Body of pancreas (tissue), 4 donors: ENCODE measurements at regions not wholly inside any gene's neighbourhood (a gene's known extent, or its start where the extent isn't known, plus 50 kb on each side); places are given as distances from the start of the nearest gene placed in this dataset.

Experiments used
- ATAC-seq: fragments of 150-250 bp; one replicate; pipeline ENCODE4 v1.9.1; 2016
- DNase-seq, 4 donors: peaks; one replicate each; pipeline ENCODE4 v3.0.0-alpha.2; 2019
- H3K27ac ChIP-seq, 4 donors: fragments of 200-600 bp; sonication (generic); 1 replicate in 3 of 4; 2 replicates in 1 of 4; pipeline versions ENCODE4 v1.5.1 to v1.6.1; 2016 to 2019; ENCODE audit warnings: mild to moderate bottlenecking in 1 of 4, mixed read lengths in 1 of 4, moderate library complexity in 1 of 4
- H3K27me3 ChIP-seq, 2 donors: fragments of 200-600 bp; sonication (generic); one replicate each; pipeline ENCODE4 v1.6.0; 2016; ENCODE audit warnings: mild to moderate bottlenecking in 1 of 2
- H3K36me3 ChIP-seq, 2 donors: fragments of 200-600 bp; sonication (generic); replicated peaks in 1 of 2; 2 replicates each; pipeline ENCODE4 v1.5.1; 2016; ENCODE audit warnings: low read depth in 2 of 2; ENCODE audit not compliant: insufficient read depth in 1 of 2
- H3K4me1 ChIP-seq: fragments of 200-600 bp; sonication (generic); one replicate; pipeline ENCODE4 v1.6.0; 2016
- H3K4me3 ChIP-seq, 2 donors: fragments of 200-600 bp; sonication (generic); 1 replicate in 1 of 2; 2 replicates in 1 of 2; pipeline ENCODE4 v1.5.1; 2016 to 2019
- H3K9me3 ChIP-seq, 3 donors: fragments of 200-600 bp; sonication (generic); 1 replicate in 2 of 3; 2 replicates in 1 of 3; pipeline ENCODE4 v1.5.1; 2016
- CTCF ChIP-seq, 7 experiments: fragments of 450-650 bp in 4 of 7; fragments of 200-600 bp in 3 of 7; sonication (generic) in 3 of 7; IDR thresholded peaks; one replicate each; pipeline ENCODE4 v1.5.1; 2016 to 2019; ENCODE audit warnings: antibody characterized with exemption in 7 of 7
- POLR2A ChIP-seq, 3 donors: fragments of 450-650 bp; IDR thresholded peaks; one replicate each; pipeline ENCODE4 v1.6.1; 2016; ENCODE audit warnings: antibody characterized with exemption in 3 of 3, mild to moderate bottlenecking in 2 of 3
- WGBS, 2 donors: methylation state at CpG; one replicate each; pipeline ENCODE4 v1.1.5; 2017; 5-methylcytosine and 5-hydroxymethylcytosine counted together
- intact Hi-C: fragments of 100-400 bp; cut with DNase I; formaldehyde crosslinking; loops from one replicate; pipeline ENCODE4 v1.15.1; 2023

- peak overlapping the region in 3 of 4 donors; percentile 0 to 93 (median 44) for H3K27ac ChIP-seq
- peaks cover 68% of the 10 kb centered on the region for H3K4me1 ChIP-seq
- no peak overlapping the region for H3K4me3 ChIP-seq
- WGBS, 2 donors = 65 to 67% methylated on average over 24 of the region's 24 CpGs
- no peaks in the 10 kb centered on the region for H3K9me3 ChIP-seq
- no peak for ATAC-seq
- TF ChIP-seq POLR2A (IDR thresholded peaks at IDR 0.05) (peak in 1 of 3 donors; percentile 13), CTCF (IDR thresholded peaks at IDR 0.05) (no peak)
- intact Hi-C loops = no loop called here
- H3K27me3 ChIP-seq = no peaks in the 10 kb centered on the region
- H3K36me3 ChIP-seq = no peaks in the 10 kb centered on the region
- peak in 3 of 4 donors; percentile 43 to 62 (median 43) for DNase-seq
Measured at GRCh38 chr17:77282524-77283515, 142.1 kb downstream of the SEC14L1 start.

- TF ChIP-seq CTCF (IDR thresholded peaks at IDR 0.05) (no peak), POLR2A (IDR thresholded peaks at IDR 0.05) (no peak)
- DNase-seq (no peak), ATAC-seq (no peak)
- 93% methylated on average over 14 of the region's 14 CpGs for WGBS, 2 donors
- Histone ChIP-seq H3K9me3 (no peaks in the 10 kb centered on the region), H3K36me3 (no peaks in the 10 kb centered on the region), H3K27ac (peak overlapping the region in 2 of 4 donors; percentile 44 to 93), H3K4me3 (no peak overlapping the region), H3K4me1 (peaks cover 81% of the 10 kb centered on the region), H3K27me3 (no peaks in the 10 kb centered on the region)
- intact Hi-C loops = no loop called here
Measured at GRCh38 chr17:77284023-77284617, 143.4 kb downstream of the SEC14L1 start.

DNA sequence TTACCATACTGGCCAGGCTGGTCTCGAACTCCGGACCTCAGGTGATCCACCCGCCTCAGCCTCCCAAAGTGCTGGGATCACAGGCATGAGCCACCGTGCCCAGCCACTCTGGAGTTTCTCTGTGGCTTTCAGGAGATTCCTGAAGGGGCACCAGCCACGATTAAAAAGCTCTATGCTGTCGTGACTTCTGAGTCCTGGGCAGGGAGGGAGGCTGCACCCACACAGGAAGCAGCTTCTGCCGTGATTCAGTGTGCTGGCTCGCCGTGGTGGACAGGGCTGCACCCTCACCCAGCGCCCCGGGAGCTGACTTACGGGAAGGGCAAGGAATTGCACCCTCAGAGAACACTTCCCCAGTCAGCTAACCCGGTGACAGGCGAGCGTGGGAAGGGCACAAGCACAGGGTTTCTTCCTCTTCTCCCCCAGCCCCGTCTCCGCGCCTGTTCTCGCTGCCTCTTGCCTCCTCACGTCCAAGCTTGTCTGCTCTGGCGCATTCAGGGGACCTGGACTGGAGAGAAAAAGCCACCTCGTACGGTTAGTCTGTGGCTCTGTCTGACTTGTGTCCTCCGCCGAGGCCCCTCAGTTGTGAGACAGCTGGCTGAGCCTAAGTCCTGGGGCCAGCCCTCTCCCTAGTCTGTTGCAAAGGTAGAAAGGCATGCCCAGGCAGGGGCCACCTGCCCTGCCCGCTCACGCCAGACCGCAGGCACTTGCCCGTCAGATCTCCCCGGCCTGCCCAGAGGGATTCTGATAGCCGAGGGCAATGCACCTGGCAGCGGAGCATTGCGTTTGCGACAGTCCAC, 145.0 kb downstream of the SEC14L1 start:
- peaks cover 79% of the 10 kb centered on the region for H3K4me1 ChIP-seq
- peak overlapping the region; percentile 90 to 95 (median 92) for H3K27ac ChIP-seq
- ATAC-seq (no peak), DNase-seq (peak in 3 of 4 donors; percentile 42 to 76 (median 52))
- intact Hi-C loops = no loop called here
- H3K27me3 ChIP-seq = no peaks in the 10 kb centered on the region
- TF ChIP-seq POLR2A (IDR thresholded peaks at IDR 0.05) = peak in 1 of 3 donors; percentile 21
- no peak for TF ChIP-seq CTCF (IDR thresholded peaks at IDR 0.05)
- no peaks in the 10 kb centered on the region for H3K36me3 ChIP-seq
- WGBS, 2 donors = 72 to 80% methylated on average over 10 to 34 of the region's 34 CpGs
- no peak overlapping the region for H3K4me3 ChIP-seq
- H3K9me3 ChIP-seq = no peaks in the 10 kb centered on the region

- no peak for TF ChIP-seq CTCF (IDR thresholded peaks at IDR 0.05)
- no peak for TF ChIP-seq POLR2A (IDR thresholded peaks at IDR 0.05)
- no peak overlapping the region for H3K4me3 ChIP-seq
- peak overlapping the region; percentile 90 to 95 (median 92) for H3K27ac ChIP-seq
- intact Hi-C loops = no loop called here
- peaks cover 79% of the 10 kb centered on the region for H3K4me1 ChIP-seq
- no peaks in the 10 kb centered on the region for H3K9me3 ChIP-seq
- no peaks in the 10 kb centered on the region for H3K36me3 ChIP-seq
- DNase-seq (no peak), ATAC-seq (no peak)
- H3K27me3 ChIP-seq = no peaks in the 10 kb centered on the region
Measured at GRCh38 chr17:77286391-77286640, 145.5 kb downstream of the SEC14L1 start.
